GM12878 (cell line): ENCODE measurements at regions not wholly inside any gene's neighbourhood (a gene's known extent, or its start where the extent isn't known, plus 50 kb on each side); places are given as distances from the start of the nearest gene placed in this dataset.

Source experiments
- ATAC-seq: fragments of 200-7000 bp; cut with Tn5 transposase; 3 replicates; pipeline ENCODE4 v1.9.1; 2020; ENCODE audit warnings: mild to moderate bottlenecking, moderate library complexity
- BruUV-seq: library from RNA; stranded (reverse); fragments of 400-500 nt; replicated peaks from 2 replicates; lab custom pipeline; 2021; lab: Mats Ljungman, UMichigan
- CTCF ChIA-PET: fragments of 300-600 bp; sonication (Branson Sonifier 250); formaldehyde crosslinking; extraction: SDS; loops from one replicate; lab custom pipeline; 2021; ENCODE audit warnings: inconsistent platforms; lab: Yijun Ruan, JAX
- POLR2A ChIA-PET: fragments of 350-600 bp; formaldehyde crosslinking; extraction: SDS; loops from one replicate; lab custom pipeline; 2021; ENCODE audit warnings: inconsistent platforms; lab: Charles Lee
- RAD21 ChIA-PET: fragments of 300-600 bp; sonication (Branson Sonifier 250); formaldehyde crosslinking; loops from one replicate; lab custom pipeline; 2023; ENCODE audit warnings: antibody characterized with exemption; ENCODE audit not compliant: unreplicated experiment; lab: Charles Lee
- SMC1A ChIA-PET: fragments of 300-600 bp; sonication (Branson Sonifier 250); formaldehyde crosslinking; loops from one replicate; lab custom pipeline; 2023; ENCODE audit not compliant: unreplicated experiment, uncharacterized antibody; lab: Charles Lee
- DNase-seq: peaks from one replicate; pipeline ENCODE4 v3.0.0-alpha.2; 2011; ENCODE audit warnings: low read depth, low spot score
- FAIRE-seq: peaks from 3 replicates; lab custom pipeline; 2011; peaks lifted over from hg19 to GRCh38; lab: Jason Lieb, UNC
- H2AFZ ChIP-seq: 2 replicates; pipeline ENCODE4 v1.6.0; 2011; ENCODE audit warnings: low read depth, low read length, control low read depth; ENCODE audit not compliant: control insufficient read depth
- H3K27ac ChIP-seq: 2 replicates; pipeline ENCODE4 v1.5.1; 2011; ENCODE audit warnings: control low read depth; ENCODE audit not compliant: control insufficient read depth, insufficient read depth
- H3K27me3 ChIP-seq, 2 experiments: replicated peaks in 1 of 2; 2 replicates each; pipeline versions ENCODE4 v1.6.0 to v1.6.1; 2011; ENCODE audit warnings: low read length in 1 of 2; ENCODE audit not compliant: control insufficient read depth in 2 of 2, insufficient read depth in 2 of 2
- H3K36me3 ChIP-seq, 2 experiments: 2 replicates each; pipeline ENCODE4 v1.5.1; 2011; ENCODE audit warnings: low read length in 1 of 2; ENCODE audit not compliant: control insufficient read depth in 2 of 2, insufficient read depth in 2 of 2
- H3K4me1 ChIP-seq: 2 replicates; pipeline ENCODE4 v1.6.1; 2011; ENCODE audit warnings: mild to moderate bottlenecking, low read length, moderate library complexity, mixed read lengths; ENCODE audit not compliant: control insufficient read depth, insufficient read depth
- H3K4me2 ChIP-seq: 2 replicates; pipeline ENCODE4 v1.6.0; 2011; ENCODE audit warnings: control low read depth; ENCODE audit not compliant: control insufficient read depth, insufficient read depth
- H3K4me3 ChIP-seq: fragments of 200-600 bp; sonication (generic); 2 replicates; pipeline ENCODE4 v1.5.1; 2016
- H3K79me2 ChIP-seq: 2 replicates; pipeline ENCODE4 v1.6.0; 2011; ENCODE audit warnings: low read length; ENCODE audit not compliant: control insufficient read depth, insufficient read depth
- H3K9ac ChIP-seq: 2 replicates; pipeline ENCODE4 v1.8.0; 2011; ENCODE audit warnings: low read length, control low read depth, mixed read lengths; ENCODE audit not compliant: control insufficient read depth, insufficient read depth
- H3K9me3 ChIP-seq: replicated peaks from 3 replicates; pipeline ENCODE4 v1.5.1; 2011; ENCODE audit warnings: mild to moderate bottlenecking, low read length; ENCODE audit not compliant: control insufficient read depth, insufficient read depth
- H4K20me1 ChIP-seq: 2 replicates; pipeline ENCODE4 v1.6.0; 2011; ENCODE audit not compliant: control insufficient read depth, insufficient read depth
- BCL11A ChIP-seq: IDR thresholded peaks from 2 replicates; pipeline ENCODE4 v1.6.1; 2011; ENCODE audit warnings: low read depth, low read length
- CEBPB ChIP-seq, 2 experiments: fragments of 150-350 bp in 1 of 2; IDR thresholded peaks; 2 replicates each; pipeline ENCODE4 v1.6.1; 2012 to 2014; ENCODE audit warnings: low read depth in 2 of 2, low read length in 2 of 2, borderline replicate concordance in 1 of 2, inconsistent platforms in 1 of 2
- CREM ChIP-seq: IDR thresholded peaks from 2 replicates; pipeline ENCODE4 v1.6.1; 2014; ENCODE audit warnings: antibody characterized with exemption, low read depth
- NRF1 ChIP-seq: conservative IDR thresholded peaks from 2 replicates; pipeline ENCODE4 v1.6.1; 2011; ENCODE audit warnings: mild to moderate bottlenecking, low read depth, low read length, improper control_type of control experiment
- SIN3A ChIP-seq: IDR thresholded peaks from 2 replicates; pipeline ENCODE4 v1.6.1; 2012; ENCODE audit warnings: low read depth, low read length, improper control_type of control experiment
- TCF12 ChIP-seq: IDR thresholded peaks from 2 replicates; pipeline ENCODE4 v1.6.1; 2011; ENCODE audit warnings: low read depth, mild to moderate bottlenecking, low read length
- ZNF217 ChIP-seq: fragments of 450-650 bp; IDR thresholded peaks from 2 replicates; pipeline ENCODE4 v1.6.1; 2017; ENCODE audit warnings: antibody characterized with exemption, mild to moderate bottlenecking
- ZNF24 ChIP-seq: fragments of 450-650 bp; IDR thresholded peaks from 2 replicates; pipeline ENCODE4 v1.6.1; 2017; ENCODE audit warnings: antibody characterized with exemption, mild to moderate bottlenecking
- in situ Hi-C: fragments of 300-500 bp; cut with MboI; formaldehyde crosslinking; loops from 9 replicates; pipeline ENCODE4 v1.14.3; 2018; ENCODE audit warnings: mixed read lengths
- intact Hi-C: fragments of 100-400 bp; cut with micrococcal nuclease; formaldehyde crosslinking; loops from one replicate; pipeline ENCODE4 v1.14.2; 2022; ENCODE audit not compliant: unreplicated experiment
- TF ChIP-seq, protein P1 (sequence below): IDR thresholded peaks from 2 replicates; pipeline ENCODE4 v1.6.1; 2012; ENCODE audit warnings: low read length, inconsistent platforms
- TF ChIP-seq, protein P2 (sequence below): IDR thresholded peaks from 2 replicates; pipeline ENCODE4 v1.6.1; 2012; ENCODE audit warnings: low read depth, low read length, improper control_type of control experiment
- TF ChIP-seq, protein P3 (sequence below): IDR thresholded peaks from 2 replicates; pipeline ENCODE4 v1.6.1; 2012; ENCODE audit warnings: low read depth, low read length, improper control_type of control experiment

DNA sequence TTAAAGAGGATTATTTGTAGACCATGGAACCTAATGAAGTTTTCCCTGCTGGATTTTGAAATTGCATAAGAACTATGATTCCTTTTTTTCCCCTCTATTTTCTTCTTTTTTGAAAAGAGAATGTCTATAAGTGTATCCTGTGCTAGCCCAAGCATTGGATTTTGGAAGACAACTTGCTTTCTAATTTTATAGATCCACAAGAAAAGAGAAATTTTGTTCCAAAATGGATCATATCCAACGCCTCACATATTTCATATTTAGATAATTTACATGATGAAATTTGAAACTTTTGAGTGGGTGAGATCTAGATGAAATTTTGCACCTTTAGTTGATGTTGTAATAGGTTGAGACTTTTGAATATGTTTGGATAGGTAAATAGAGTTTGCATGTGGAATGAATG, 978.7 kb downstream of the MRPL39 start (continued):
- TF ChIP-seq, protein P1, sequence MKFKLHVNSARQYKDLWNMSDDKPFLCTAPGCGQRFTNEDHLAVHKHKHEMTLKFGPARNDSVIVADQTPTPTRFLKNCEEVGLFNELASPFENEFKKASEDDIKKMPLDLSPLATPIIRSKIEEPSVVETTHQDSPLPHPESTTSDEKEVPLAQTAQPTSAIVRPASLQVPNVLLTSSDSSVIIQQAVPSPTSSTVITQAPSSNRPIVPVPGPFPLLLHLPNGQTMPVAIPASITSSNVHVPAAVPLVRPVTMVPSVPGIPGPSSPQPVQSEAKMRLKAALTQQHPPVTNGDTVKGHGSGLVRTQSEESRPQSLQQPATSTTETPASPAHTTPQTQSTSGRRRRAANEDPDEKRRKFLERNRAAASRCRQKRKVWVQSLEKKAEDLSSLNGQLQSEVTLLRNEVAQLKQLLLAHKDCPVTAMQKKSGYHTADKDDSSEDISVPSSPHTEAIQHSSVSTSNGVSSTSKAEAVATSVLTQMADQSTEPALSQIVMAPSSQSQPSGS: no peak
- TF ChIP-seq CREM (no peak), ZNF217 (no peak), BCL11A (no peak), ZNF24 (no peak), SIN3A (no peak), TCF12 (no peak), CEBPB (IDR thresholded peaks at IDR 0.05; ENCODE audit: borderline replicate concordance in 1 of 2, low read depth in 2 of 2, low read length in 2 of 2) (no peak)
- TF ChIP-seq, protein P2, sequence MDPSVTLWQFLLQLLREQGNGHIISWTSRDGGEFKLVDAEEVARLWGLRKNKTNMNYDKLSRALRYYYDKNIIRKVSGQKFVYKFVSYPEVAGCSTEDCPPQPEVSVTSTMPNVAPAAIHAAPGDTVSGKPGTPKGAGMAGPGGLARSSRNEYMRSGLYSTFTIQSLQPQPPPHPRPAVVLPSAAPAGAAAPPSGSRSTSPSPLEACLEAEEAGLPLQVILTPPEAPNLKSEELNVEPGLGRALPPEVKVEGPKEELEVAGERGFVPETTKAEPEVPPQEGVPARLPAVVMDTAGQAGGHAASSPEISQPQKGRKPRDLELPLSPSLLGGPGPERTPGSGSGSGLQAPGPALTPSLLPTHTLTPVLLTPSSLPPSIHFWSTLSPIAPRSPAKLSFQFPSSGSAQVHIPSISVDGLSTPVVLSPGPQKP: no peak
- TF ChIP-seq, protein P3, sequence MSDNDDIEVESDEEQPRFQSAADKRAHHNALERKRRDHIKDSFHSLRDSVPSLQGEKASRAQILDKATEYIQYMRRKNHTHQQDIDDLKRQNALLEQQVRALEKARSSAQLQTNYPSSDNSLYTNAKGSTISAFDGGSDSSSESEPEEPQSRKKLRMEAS: no peak

DNA sequence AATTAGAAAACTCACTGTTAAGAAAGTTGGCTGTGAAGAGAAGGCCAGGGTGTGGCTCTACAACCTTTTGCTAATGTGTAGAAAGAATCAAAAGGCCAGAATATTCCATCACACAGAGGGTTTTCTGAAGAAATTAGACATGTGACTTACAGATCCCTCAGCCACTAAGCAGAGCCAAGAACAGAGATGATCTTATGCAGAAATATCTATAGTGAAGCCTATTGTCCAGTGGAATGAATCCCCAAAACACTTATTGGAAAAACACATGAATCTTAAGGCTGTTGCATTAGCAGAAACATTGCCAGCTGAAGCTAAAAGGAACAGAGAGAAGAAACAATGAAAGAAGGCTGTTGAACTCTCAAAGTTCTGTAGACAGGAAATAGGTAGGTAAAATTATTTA, 979.2 kb downstream of the MRPL39 start:
- H3K79me2 ChIP-seq: no peaks in the 10 kb centered on the region
- H3K27ac ChIP-seq: no peak overlapping the region
- no peak overlapping the region for H3K9ac ChIP-seq
- TF ChIP-seq NRF1: no peak
- intact Hi-C loops (no loop called here), in situ Hi-C loops (no loop called here)
- DNase-seq: no peak
- RAD21 ChIA-PET: no interaction called here
- H4K20me1 ChIP-seq: no peaks in the 10 kb centered on the region
- H3K36me3 ChIP-seq: no peaks in the 10 kb centered on the region
- ATAC-seq: no peak
- CTCF ChIA-PET: no interaction called here
- no peak for FAIRE-seq
- SMC1A ChIA-PET: no interaction called here
- POLR2A ChIA-PET: no interaction called here
- no peak overlapping the region for H3K4me2 ChIP-seq
- BruUV-seq: no TSS peak
- no peak overlapping the region for H3K4me3 ChIP-seq
- no peaks in the 10 kb centered on the region for H3K4me1 ChIP-seq
- H3K9me3 ChIP-seq: no peaks in the 10 kb centered on the region
- no peaks in the 10 kb centered on the region for H3K27me3 ChIP-seq
- H2AFZ ChIP-seq: no peak overlapping the region
